GM12874 (cell line): ENCODE measurements at regions not wholly inside any gene's neighbourhood (a gene's known extent, or its start where the extent isn't known, plus 50 kb on each side); places are given as distances from the start of the nearest gene placed in this dataset.

Experiments
- CTCF ChIP-seq: IDR thresholded peaks from 2 replicates; pipeline ENCODE4 v1.5.1; 2011; ENCODE audit warnings: low read depth, mild to moderate bottlenecking, control low read depth, low read length, moderate library complexity; ENCODE audit not compliant: insufficient read depth

GRCh38 chr6:78132671-78133410 lies 480.0 kb downstream of the MEI4 start:
- no peak for TF ChIP-seq CTCF

DNA sequence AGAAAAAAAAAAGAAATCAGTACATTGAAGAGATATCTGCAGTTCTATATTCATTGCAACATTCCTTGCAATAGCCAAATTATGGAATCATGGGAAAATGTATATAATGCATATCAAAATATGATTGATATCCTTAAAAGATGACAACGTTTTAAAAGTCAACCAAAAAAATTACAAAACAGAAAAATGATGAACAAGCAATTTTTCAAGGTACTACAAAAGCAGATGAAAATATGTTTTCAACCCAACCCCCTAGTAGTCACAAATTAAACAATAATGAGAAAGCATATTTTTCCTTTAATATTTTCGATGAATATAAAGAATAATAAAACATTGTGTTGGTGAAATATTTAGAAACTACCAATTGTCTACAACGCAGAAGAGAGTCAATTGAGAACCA lies 497.6 kb downstream of the MEI4 start:
- no peak for TF ChIP-seq CTCF

DNA sequence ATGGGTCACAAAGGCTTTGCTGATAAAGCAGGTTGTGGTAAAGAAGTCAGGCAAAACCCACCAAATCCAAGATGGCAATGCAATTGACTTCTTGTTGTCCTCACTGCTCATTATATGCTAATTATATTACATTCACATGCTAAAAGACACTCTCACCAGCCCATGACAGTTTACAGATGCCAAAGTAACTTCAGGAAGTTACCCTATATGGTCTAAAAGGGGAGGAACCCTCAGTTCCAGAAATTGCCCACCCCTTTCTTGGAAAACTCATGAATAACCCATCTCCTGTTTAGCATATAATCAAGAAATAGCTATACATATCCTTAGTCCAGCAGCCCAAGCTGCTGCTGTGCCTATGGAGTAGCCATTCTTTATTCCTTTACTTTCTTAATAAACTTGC lies 501.1 kb downstream of the MEI4 start:
- no peak for TF ChIP-seq CTCF

DNA sequence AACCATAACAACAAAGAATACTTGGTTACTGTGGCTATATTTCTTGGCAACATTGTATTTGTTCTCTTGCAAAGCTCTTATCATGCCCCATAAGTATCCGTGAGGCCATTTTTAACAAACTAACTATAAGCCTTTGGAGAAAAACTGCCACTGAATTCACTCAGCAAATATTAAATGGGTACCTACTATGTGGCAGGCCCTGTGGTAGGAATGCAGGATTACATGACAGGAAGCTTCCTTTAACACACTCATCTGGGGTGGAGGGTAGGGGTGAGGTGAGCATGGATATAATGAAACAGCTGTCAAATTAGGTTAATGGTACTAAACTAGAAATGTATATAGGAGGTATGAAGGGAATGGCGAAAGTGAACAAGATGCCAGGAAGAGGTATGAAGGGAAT lies 504.8 kb downstream of the MEI4 start:
- TF ChIP-seq CTCF, result no peak

DNA sequence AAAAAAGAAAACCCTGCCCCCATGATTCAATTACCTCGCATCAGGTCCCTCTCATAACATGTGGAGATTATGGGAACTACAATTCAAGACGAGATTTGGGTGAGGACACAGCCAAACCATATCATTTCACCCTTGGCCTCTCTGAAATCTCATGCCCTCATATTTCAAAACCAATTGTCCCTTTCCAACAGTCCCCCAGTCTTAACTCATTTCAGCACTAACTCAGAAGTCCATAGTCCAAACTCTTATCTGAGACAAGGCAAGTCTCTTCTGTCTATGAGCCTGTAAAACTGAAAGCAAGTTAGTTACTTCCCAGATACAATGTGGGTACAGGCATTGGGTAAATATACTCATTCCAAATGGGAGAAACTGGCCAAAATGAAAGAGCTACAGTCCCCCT lies 536.1 kb downstream of the MEI4 start:
- TF ChIP-seq CTCF, result no peak

DNA sequence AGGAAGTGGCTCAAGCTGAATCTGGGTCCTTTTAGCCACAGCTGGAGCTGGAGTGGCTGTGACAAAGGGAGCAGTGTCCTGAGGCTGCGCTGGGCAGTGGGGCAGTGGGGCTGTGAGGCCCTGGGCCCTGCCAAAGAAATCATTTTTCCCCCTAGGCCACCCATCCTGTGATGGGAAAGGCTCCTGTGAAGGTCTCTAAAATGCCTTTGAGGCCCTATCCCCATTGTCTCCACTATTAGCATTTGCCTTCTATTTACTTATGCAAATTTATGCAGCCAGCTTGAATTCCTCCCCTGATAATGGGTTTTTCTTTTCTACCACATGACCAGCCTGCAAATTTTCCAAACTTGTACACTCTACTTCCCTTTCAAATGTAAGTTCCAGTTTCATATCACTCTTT lies 539.2 kb downstream of the MEI4 start:
- TF ChIP-seq CTCF, result no peak

GRCh38 chr6:78199044-78199443 lies 546.2 kb downstream of the MEI4 start:
- TF ChIP-seq CTCF, result no peak

GRCh38 chr6:78222226-78222625 lies 569.4 kb downstream of the MEI4 start:
- TF ChIP-seq CTCF, result no peak
